Activated CD8-positive, alpha-beta T cell treated with anti-CD3 and anti-CD28 coated beads for 36 hours (primary cell): ENCODE measurements at regions not wholly inside any gene's neighbourhood (a gene's known extent, or its start where the extent isn't known, plus 50 kb on each side); places are given as distances from the start of the nearest gene placed in this dataset.
A peak's percentile ranks its signal among the peaks of the same experiment; 100 is the strongest.

Source experiments
- ATAC-seq: fragments of 200-7000 bp; cut with Tn5 transposase; one replicate; pipeline ENCODE4 v1.10.0; 2021; ENCODE audit warnings: mild to moderate bottlenecking, moderate library complexity
- CTCF ChIA-PET: fragments of 350-600 bp; sonication (Branson Sonifier 250); formaldehyde crosslinking; loops from one replicate; lab custom pipeline; 2021; ENCODE audit warnings: antibody characterized with exemption; lab: Charles Lee
- POLR2A ChIA-PET: fragments of 350-600 bp; sonication (Branson Sonifier 250); formaldehyde crosslinking; loops from one replicate; lab custom pipeline; 2021; ENCODE audit warnings: antibody characterized with exemption; lab: Charles Lee
- DNase-seq: peaks from one replicate; pipeline ENCODE4 v3.0.0-alpha.2; 2020
- H3K27ac Mint-ChIP-seq: one replicate; pipeline ENCODE4 v1.8.0; 2021; ENCODE audit warnings: mild to moderate bottlenecking, mixed read lengths
- H3K27me3 Mint-ChIP-seq: one replicate; pipeline ENCODE4 v1.8.0; 2021; ENCODE audit warnings: mixed read lengths
- H3K36me3 Mint-ChIP-seq: one replicate; pipeline ENCODE4 v1.8.0; 2021; ENCODE audit warnings: low read depth, mixed read lengths
- H3K4me1 Mint-ChIP-seq: one replicate; pipeline ENCODE4 v1.8.0; 2021; ENCODE audit warnings: low read depth, mixed read lengths
- H3K4me3 Mint-ChIP-seq: one replicate; pipeline ENCODE4 v1.8.0; 2021; ENCODE audit warnings: mild to moderate bottlenecking, moderate library complexity, mixed read lengths
- H3K9me3 Mint-ChIP-seq: one replicate; pipeline ENCODE4 v1.8.0; 2021; ENCODE audit warnings: mixed read lengths
- CTCF ChIP-seq: fragments of 200-600 bp; IDR thresholded peaks from one replicate; pipeline ENCODE4 v1.8.0; 2022; ENCODE audit warnings: antibody characterized with exemption, mild to moderate bottlenecking
- intact Hi-C: fragments of 100-400 bp; cut with micrococcal nuclease; formaldehyde crosslinking; loops from one replicate; pipeline ENCODE4 v1.10.0; 2022

- CTCF ChIA-PET = interaction anchor here (1.1 to 1.4 kb wide), 2 partner anchors 10 to 60 kb away, joined by 3 to 4 read pairs; no protein-coding TSS in a partner anchor
- Mint-ChIP-seq H3K27me3 (no peaks in the 10 kb centered on the region), H3K9me3 (no peaks in the 10 kb centered on the region), H3K4me3 (no peak overlapping the region), H3K27ac (no peak overlapping the region), H3K4me1 (no peaks in the 10 kb centered on the region), H3K36me3 (no peaks in the 10 kb centered on the region)
- intact Hi-C loops = no loop called here
- POLR2A ChIA-PET = no interaction called here
- DNase-seq (no peak), ATAC-seq (no peak)
- no peak for TF ChIP-seq CTCF
Measured at GRCh38 chr12:11973396-11973795, 97.3 kb upstream of the BCL2L14 start.

GRCh38 chr12:11976005-11976404, 94.7 kb upstream of the BCL2L14 start:
- intact Hi-C loops = no loop called here
- ChIA-PET POLR2A (no interaction called here), CTCF (interaction anchor here (1.3 kb wide), 1 partner anchor 57 kb away, joined by 5 read pairs; no protein-coding TSS in a partner anchor)

GRCh38 chr12:11978726-11979384, 91.9 kb upstream of the BCL2L14 start:
- Mint-ChIP-seq H3K9me3 (peaks cover 6% of the 10 kb centered on the region), H3K36me3 (peaks cover 12% of the 10 kb centered on the region), H3K4me3 (no peak overlapping the region), H3K27ac (no peak overlapping the region), H3K4me1 (peaks cover 43% of the 10 kb centered on the region), H3K27me3 (no peaks in the 10 kb centered on the region)
- TF ChIP-seq CTCF = no peak
- intact Hi-C loops = no loop called here
- CTCF ChIA-PET = interaction anchor here (1.2 to 2.4 kb wide), 4 partner anchors 18 to 54 kb away, joined by 3 to 7 read pairs (median 5); no protein-coding TSS in a partner anchor
- DNase-seq (no peak), ATAC-seq (peak; percentile 42)
- POLR2A ChIA-PET = interaction anchor here (2.2 to 2.7 kb wide), 2 partner anchors 10 to 31 kb away, joined by 7 to 11 read pairs; no protein-coding TSS in a partner anchor

More at GRCh38 chr12:11976005-11976404, 94.7 kb upstream of the BCL2L14 start:
- no peak for ATAC-seq
- no peak for DNase-seq
- H3K27me3 Mint-ChIP-seq = no peaks in the 10 kb centered on the region
- H3K27ac Mint-ChIP-seq = no peak overlapping the region
- TF ChIP-seq CTCF = no peak
- H3K9me3 Mint-ChIP-seq = peaks cover 2% of the 10 kb centered on the region
- H3K4me3 Mint-ChIP-seq = no peak overlapping the region
- H3K36me3 Mint-ChIP-seq = peaks cover 2% of the 10 kb centered on the region
- peaks cover 21% of the 10 kb centered on the region for H3K4me1 Mint-ChIP-seq

GRCh38 chr12:11980115-11980514, 90.6 kb upstream of the BCL2L14 start:
- no peak for TF ChIP-seq CTCF
- POLR2A ChIA-PET = interaction anchor here (2.7 kb wide), 1 partner anchor 30 kb away, joined by 11 read pairs; no protein-coding TSS in a partner anchor
- H3K27me3 Mint-ChIP-seq = no peaks in the 10 kb centered on the region
- CTCF ChIA-PET = interaction anchor here (1.2 to 1.4 kb wide), 3 partner anchors 22 to 53 kb away, joined by 3 to 6 read pairs (median 3); no protein-coding TSS in a partner anchor
- peaks cover 43% of the 10 kb centered on the region for H3K4me1 Mint-ChIP-seq
- no peak overlapping the region for H3K4me3 Mint-ChIP-seq
- intact Hi-C loops = loop anchor here (2.0 kb wide), 1 partner anchor 77 kb away; no protein-coding TSS in a partner anchor
- peak overlapping the region; percentile 99 for H3K27ac Mint-ChIP-seq
- peaks cover 6% of the 10 kb centered on the region for H3K9me3 Mint-ChIP-seq
- ATAC-seq (no peak), DNase-seq (no peak)
- peaks cover 12% of the 10 kb centered on the region for H3K36me3 Mint-ChIP-seq
